MM.1S (cell line): ENCODE measurements at regions not wholly inside any gene's neighbourhood (a gene's known extent, or its start where the extent isn't known, plus 50 kb on each side); places are given as distances from the start of the nearest gene placed in this dataset.

Experiments used
- DNase-seq: peaks from one replicate; pipeline ENCODE4 v3.0.0-alpha.2; 2015
- H2AFZ ChIP-seq: fragments of 300-600 bp; sonication (generic); 2 replicates; pipeline ENCODE4 v1.6.0; 2016; ENCODE audit warnings: antibody characterized with exemption, low read length
- H3F3A ChIP-seq: fragments of 300-600 bp; sonication (generic); 2 replicates; pipeline ENCODE4 v1.6.1; 2016; ENCODE audit warnings: mild to moderate bottlenecking, antibody characterized with exemption, low read length, moderate library complexity, mixed read lengths; ENCODE audit not compliant: insufficient read depth
- H3K27ac ChIP-seq: fragments of 300-600 bp; sonication (generic); 2 replicates; pipeline ENCODE4 v1.5.1; 2016; ENCODE audit warnings: mild to moderate bottlenecking, low read length
- H3K27me3 ChIP-seq: fragments of 300-600 bp; sonication (generic); replicated peaks from 2 replicates; pipeline ENCODE4 v1.6.0; 2016; ENCODE audit warnings: low read length; ENCODE audit not compliant: insufficient read depth
- H3K36me3 ChIP-seq: fragments of 300-600 bp; sonication (generic); replicated peaks from 2 replicates; pipeline ENCODE4 v1.6.1; 2016; ENCODE audit warnings: mild to moderate bottlenecking, low read length, mixed read lengths; ENCODE audit not compliant: insufficient read depth
- H3K4me1 ChIP-seq: fragments of 300-600 bp; sonication (generic); 2 replicates; pipeline ENCODE4 v1.6.1; 2016; ENCODE audit warnings: low read length, mixed read lengths
- H3K4me2 ChIP-seq: fragments of 300-600 bp; sonication (generic); 2 replicates; pipeline ENCODE4 v1.6.0; 2016; ENCODE audit warnings: low read depth, low read length
- H3K4me3 ChIP-seq: fragments of 300-600 bp; sonication (generic); 2 replicates; pipeline ENCODE4 v1.5.1; 2016; ENCODE audit warnings: low read length, mixed read lengths
- H3K79me2 ChIP-seq: fragments of 300-600 bp; sonication (generic); 2 replicates; pipeline ENCODE4 v1.6.1; 2016; ENCODE audit warnings: mixed run types, low read length, mixed read lengths
- H3K9ac ChIP-seq: fragments of 300-600 bp; sonication (generic); 2 replicates; pipeline ENCODE4 v1.6.1; 2016; ENCODE audit warnings: low read length, mixed read lengths
- H3K9me2 ChIP-seq: fragments of 300-600 bp; sonication (generic); replicated peaks from 2 replicates; pipeline ENCODE4 v1.6.1; 2016; ENCODE audit warnings: mild to moderate bottlenecking, low read length, mixed read lengths; ENCODE audit not compliant: insufficient read depth
- H3K9me3 ChIP-seq: fragments of 300-600 bp; sonication (generic); replicated peaks from 2 replicates; pipeline ENCODE4 v1.6.1; 2016; ENCODE audit warnings: mild to moderate bottlenecking, low read length, mixed read lengths; ENCODE audit not compliant: insufficient read depth
- H4K20me1 ChIP-seq: fragments of 300-600 bp; sonication (generic); 2 replicates; pipeline ENCODE4 v1.6.1; 2016; ENCODE audit warnings: mild to moderate bottlenecking, low read length, moderate library complexity, mixed read lengths; ENCODE audit not compliant: insufficient read depth
- EZH2 ChIP-seq: fragments of 300-600 bp; sonication (generic); optimal IDR thresholded peaks from 2 replicates; pipeline ENCODE3; 2017; ENCODE audit warnings: low read depth, mild to moderate bottlenecking, antibody characterized with exemption, low read length, mixed read lengths
- EZH2phosphoT487 ChIP-seq: fragments of 300-600 bp; sonication (generic); IDR thresholded peaks from 2 replicates; pipeline ENCODE4 v1.6.1; 2018; ENCODE audit warnings: antibody characterized with exemption, low read length
- TF ChIP-seq, protein P1 (sequence below): fragments of 300-600 bp; sonication (generic); IDR thresholded peaks from 2 replicates; pipeline ENCODE4 v1.5.1; 2016; ENCODE audit warnings: antibody characterized with exemption, low read length, mixed read lengths

DNA sequence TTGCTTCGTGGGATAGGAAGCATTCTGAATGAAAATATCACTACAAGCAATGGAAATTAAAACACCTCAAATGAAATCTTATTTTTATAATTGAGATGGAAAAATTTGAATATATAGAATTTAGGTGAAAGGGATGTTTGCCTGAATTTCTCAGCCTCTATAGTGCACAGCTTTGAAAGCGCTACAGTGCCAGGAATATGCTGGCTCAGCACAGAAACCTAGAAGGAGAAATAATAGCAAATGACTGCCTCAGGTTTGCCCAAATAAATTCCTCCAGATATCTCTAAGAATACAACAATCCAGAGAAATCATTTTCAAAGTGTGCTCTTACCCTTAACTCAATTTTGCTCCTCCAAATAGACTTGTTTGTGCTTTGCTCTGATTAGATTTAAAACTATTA, 141.1 kb upstream of the ZNF385D start:
- TF ChIP-seq, protein P1, sequence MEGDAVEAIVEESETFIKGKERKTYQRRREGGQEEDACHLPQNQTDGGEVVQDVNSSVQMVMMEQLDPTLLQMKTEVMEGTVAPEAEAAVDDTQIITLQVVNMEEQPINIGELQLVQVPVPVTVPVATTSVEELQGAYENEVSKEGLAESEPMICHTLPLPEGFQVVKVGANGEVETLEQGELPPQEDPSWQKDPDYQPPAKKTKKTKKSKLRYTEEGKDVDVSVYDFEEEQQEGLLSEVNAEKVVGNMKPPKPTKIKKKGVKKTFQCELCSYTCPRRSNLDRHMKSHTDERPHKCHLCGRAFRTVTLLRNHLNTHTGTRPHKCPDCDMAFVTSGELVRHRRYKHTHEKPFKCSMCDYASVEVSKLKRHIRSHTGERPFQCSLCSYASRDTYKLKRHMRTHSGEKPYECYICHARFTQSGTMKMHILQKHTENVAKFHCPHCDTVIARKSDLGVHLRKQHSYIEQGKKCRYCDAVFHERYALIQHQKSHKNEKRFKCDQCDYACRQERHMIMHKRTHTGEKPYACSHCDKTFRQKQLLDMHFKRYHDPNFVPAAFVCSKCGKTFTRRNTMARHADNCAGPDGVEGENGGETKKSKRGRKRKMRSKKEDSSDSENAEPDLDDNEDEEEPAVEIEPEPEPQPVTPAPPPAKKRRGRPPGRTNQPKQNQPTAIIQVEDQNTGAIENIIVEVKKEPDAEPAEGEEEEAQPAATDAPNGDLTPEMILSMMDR, result no peak
- no peak for TF ChIP-seq EZH2phosphoT487
- no peak for TF ChIP-seq EZH2
- H3K79me2 ChIP-seq, result no peaks in the 10 kb centered on the region
- no peak overlapping the region for H3K9ac ChIP-seq
- no peak for DNase-seq
- no peaks in the 10 kb centered on the region for H3K9me3 ChIP-seq
- no peak overlapping the region for H3K4me3 ChIP-seq
- H3K27ac ChIP-seq, result no peak overlapping the region
- no peaks in the 10 kb centered on the region for H3K4me1 ChIP-seq
- no peaks in the 10 kb centered on the region for H3K27me3 ChIP-seq
- no peak overlapping the region for H3K4me2 ChIP-seq
- H3K36me3 ChIP-seq, result no peaks in the 10 kb centered on the region
- H3K9me2 ChIP-seq, result no peaks in the 10 kb centered on the region
- no peaks in the 10 kb centered on the region for H3F3A ChIP-seq
- no peaks in the 10 kb centered on the region for H4K20me1 ChIP-seq
- no peak overlapping the region for H2AFZ ChIP-seq

GRCh38 chr3:21893242-21893641, 142.2 kb upstream of the ZNF385D start:
- H3K9me2 ChIP-seq, result no peaks in the 10 kb centered on the region
- TF ChIP-seq, protein P1, result no peak
- no peak for TF ChIP-seq EZH2
- no peak for TF ChIP-seq EZH2phosphoT487
- H4K20me1 ChIP-seq, result no peaks in the 10 kb centered on the region
- H3K4me2 ChIP-seq, result no peak overlapping the region
- no peaks in the 10 kb centered on the region for H3K36me3 ChIP-seq
- no peak overlapping the region for H3K9ac ChIP-seq
- H2AFZ ChIP-seq, result no peak overlapping the region
- H3F3A ChIP-seq, result no peaks in the 10 kb centered on the region
- no peak overlapping the region for H3K4me3 ChIP-seq
- H3K27ac ChIP-seq, result no peak overlapping the region
- H3K4me1 ChIP-seq, result no peaks in the 10 kb centered on the region
- no peaks in the 10 kb centered on the region for H3K27me3 ChIP-seq
- no peaks in the 10 kb centered on the region for H3K9me3 ChIP-seq
- H3K79me2 ChIP-seq, result no peaks in the 10 kb centered on the region
- DNase-seq, result no peak

DNA sequence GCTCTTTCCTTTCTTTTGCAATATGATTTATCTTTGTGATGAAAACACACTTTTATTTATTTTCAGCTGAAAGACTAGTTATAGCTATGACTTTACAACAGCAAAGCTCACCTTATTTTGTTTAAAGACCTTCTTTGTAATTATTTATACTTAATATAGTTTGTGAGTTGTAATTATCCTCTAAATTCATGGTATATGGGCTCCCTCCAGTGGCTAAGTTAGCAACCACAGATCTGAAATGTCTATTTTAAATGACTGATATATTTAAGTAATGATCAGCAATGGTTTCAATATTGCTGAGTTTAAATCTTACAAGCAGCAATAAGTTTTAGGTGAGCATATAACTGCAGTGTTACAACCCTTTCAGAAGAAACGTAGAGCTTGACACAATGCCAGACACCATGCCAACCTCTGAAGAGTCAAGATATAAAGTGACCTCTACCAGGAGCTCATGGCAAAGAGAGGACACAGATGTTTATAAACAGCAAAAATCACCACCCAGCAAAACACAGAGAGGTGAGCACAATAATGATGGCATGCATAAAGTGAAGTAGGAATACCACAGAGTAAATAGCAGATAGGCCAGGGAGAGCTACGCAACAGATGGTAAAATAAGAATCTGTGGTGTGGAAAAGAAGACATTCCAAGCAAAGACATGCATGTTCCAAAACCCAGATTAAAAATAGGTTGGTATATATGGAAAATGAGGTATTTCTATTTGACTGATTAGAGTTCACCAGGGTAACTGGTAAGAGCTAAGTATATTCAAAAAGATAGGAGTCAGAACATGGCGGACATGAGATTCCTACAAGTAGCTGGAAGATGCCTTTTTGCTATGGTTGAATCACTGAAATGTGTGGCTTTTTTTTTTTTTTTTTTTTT, 143.7 kb upstream of the ZNF385D start:
- H4K20me1 ChIP-seq, result no peaks in the 10 kb centered on the region
- H3K27ac ChIP-seq, result no peak overlapping the region
- no peaks in the 10 kb centered on the region for H3K9me3 ChIP-seq
- peak; percentile 21 for DNase-seq
- no peaks in the 10 kb centered on the region for H3K4me1 ChIP-seq
- no peaks in the 10 kb centered on the region for H3K9me2 ChIP-seq
- TF ChIP-seq EZH2phosphoT487 (no peak), EZH2 (no peak)
- TF ChIP-seq, protein P1, result peak; percentile 47
- no peak overlapping the region for H2AFZ ChIP-seq
- no peaks in the 10 kb centered on the region for H3K79me2 ChIP-seq
- no peaks in the 10 kb centered on the region for H3F3A ChIP-seq
- no peak overlapping the region for H3K4me2 ChIP-seq
- H3K36me3 ChIP-seq, result no peaks in the 10 kb centered on the region
- no peaks in the 10 kb centered on the region for H3K27me3 ChIP-seq
- H3K9ac ChIP-seq, result no peak overlapping the region
- H3K4me3 ChIP-seq, result no peak overlapping the region
